Endometrium (tissue), 2 donors: ENCODE measurements at regions not wholly inside any gene's neighbourhood (a gene's known extent, or its start where the extent isn't known, plus 50 kb on each side); places are given as distances from the start of the nearest gene placed in this dataset.
A peak's percentile ranks its signal among the peaks of the same experiment; 100 is the strongest.

Experiments used
- FAIRE-seq: peaks from 2 replicates; lab custom pipeline; 2012; peaks lifted over from hg19 to GRCh38; lab: Jason Lieb, UNC
- donor health status: control.
- donor health status: control.

DNA sequence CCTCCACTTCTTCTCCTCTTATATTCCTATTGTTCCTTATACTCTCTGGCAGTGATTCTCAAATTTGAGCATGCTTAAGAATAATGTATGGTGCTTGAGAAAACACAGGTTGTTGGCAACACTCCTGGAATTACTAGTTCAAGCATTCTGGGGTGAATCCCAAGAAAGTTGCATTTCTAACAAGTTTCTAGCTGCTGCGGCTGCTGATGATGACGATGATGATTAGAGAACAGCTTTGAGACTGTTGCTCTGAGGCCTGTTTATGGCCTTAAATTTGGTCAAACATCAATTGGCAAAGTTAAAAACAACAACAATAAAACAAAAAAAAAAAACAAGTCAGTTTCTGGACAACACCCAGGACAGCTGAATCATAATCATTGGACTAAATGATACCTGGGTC lies 961.9 kb downstream of the CDH11 start:
- FAIRE-seq: peak; percentile 76

GRCh38 chr16:64158941-64159588 lies 962.8 kb downstream of the CDH11 start:
- no peak for FAIRE-seq

DNA sequence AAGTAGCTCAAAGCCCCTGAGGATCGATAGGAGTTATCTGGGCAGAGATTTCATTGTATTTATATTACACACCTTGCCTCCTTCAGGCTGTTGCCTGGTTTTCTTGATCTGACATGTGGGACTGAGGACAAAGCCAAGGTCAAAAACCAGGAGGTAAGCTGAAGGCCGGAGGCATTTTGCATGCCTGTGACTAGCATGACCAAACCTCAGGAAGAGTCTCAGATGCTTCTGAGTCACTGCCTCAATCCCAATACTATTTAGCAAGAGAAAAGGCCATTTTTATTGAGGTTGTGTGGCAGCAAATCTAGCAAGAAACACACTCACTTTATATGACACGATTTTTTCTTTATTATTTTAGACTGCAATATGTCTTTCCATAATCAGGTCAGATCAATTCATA lies 968.1 kb downstream of the CDH11 start:
- no peak for FAIRE-seq

- FAIRE-seq: no peak
These were observed 969.7 kb downstream of the CDH11 start for GRCh38 chr16:64151990-64152767.

GRCh38 chr16:64150193-64150592 lies 971.7 kb downstream of the CDH11 start:
- FAIRE-seq: no peak

- FAIRE-seq: no peak
These were observed 972.1 kb downstream of the CDH11 start for GRCh38 chr16:64149756-64150155.

DNA sequence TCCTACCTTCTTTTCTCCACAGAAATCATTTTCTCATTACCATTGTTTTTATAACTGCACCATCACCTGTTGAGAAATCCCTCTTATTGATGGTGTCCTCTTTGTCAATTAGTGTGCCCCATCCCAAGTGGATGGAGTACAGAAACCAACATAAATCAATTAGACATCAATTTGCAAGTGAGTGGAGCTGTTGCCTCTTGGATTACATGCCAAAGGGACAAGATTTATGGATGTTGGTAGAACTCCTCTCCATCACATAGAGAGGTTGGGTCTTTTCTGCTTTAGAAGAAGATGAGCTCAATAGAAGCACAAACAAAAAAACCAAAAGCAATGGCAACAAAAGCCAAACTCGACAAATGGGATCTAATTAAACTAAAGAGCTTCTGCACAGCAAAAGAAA lies 973.5 kb downstream of the CDH11 start:
- FAIRE-seq: no peak

- no peak for FAIRE-seq
These were observed 973.9 kb downstream of the CDH11 start for GRCh38 chr16:64147941-64148340.

- FAIRE-seq: peak; percentile 18
These were observed 977.2 kb downstream of the CDH11 start for GRCh38 chr16:64144617-64145016.

GRCh38 chr16:64138621-64139020 lies 983.2 kb downstream of the CDH11 start:
- no peak for FAIRE-seq

- FAIRE-seq: no peak
These were observed 983.9 kb downstream of the CDH11 start for GRCh38 chr16:64138006-64138405.

DNA sequence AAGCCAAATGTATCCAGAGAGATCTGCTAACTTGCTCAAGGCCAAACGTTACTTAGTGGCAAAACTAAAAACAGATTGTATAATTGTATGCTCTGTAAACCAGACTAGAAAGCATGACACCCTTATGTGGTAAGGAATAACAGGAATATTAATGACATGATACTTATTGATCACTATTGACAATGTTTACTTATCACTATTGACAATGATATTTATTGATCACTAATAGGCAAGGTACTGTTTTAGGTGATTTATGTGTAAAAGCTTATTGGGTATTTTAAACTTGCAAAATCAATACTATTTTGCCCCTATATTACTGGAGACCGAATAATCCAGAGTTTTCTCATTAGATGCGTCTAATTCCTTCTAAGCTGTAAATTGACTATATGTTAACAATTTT lies 985.1 kb downstream of the CDH11 start:
- no peak for FAIRE-seq

DNA sequence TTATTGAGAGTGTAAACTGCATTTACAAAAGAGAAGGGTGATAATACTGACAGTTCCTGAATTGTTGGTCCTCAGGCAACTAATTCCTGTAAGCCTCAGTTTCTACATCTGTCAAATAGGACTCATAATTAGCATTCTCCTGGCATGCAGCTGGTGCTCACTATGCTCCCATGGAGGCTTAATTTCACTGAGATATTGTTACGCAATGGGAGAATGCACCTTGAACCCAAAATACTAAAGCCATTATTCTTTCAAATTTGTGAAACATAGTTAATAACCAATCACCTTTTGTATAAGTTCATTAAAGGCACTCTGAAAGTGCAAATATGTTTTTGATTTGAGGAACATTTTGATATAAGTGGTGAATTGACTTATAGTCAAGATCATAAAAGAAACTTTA lies 985.5 kb downstream of the CDH11 start:
- no peak for FAIRE-seq

- FAIRE-seq: no peak
These were observed 988.5 kb downstream of the CDH11 start for GRCh38 chr16:64133366-64133765.

DNA sequence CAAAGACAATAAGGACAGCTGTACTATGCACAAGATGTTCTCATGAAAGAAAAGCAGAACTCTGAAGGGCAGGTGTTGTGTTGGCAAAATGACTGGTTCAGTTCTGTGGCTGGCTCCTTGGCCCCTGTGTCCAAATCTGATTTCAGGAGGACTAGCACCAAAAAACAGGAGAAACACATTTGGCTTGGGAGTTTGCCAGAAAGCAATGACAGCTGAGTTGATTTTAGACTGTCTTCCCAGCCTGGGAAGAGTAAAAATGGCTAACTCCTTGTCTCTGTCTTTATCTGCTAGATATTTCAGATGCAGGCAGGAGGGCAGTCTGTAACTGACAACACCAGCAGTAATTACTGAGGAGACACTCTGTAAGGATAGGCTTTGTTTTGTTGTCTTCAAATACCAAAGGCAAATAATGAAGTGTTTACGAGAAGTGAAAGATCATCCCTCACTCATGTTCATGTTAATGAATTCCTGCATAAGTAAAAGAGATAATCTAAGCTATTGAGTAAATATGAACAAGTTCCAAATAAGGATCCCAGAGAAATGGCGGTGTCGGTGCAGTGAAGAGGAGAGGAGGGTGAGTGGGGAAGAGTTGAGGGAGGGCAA lies 989.0 kb downstream of the CDH11 start:
- FAIRE-seq: no peak

DNA sequence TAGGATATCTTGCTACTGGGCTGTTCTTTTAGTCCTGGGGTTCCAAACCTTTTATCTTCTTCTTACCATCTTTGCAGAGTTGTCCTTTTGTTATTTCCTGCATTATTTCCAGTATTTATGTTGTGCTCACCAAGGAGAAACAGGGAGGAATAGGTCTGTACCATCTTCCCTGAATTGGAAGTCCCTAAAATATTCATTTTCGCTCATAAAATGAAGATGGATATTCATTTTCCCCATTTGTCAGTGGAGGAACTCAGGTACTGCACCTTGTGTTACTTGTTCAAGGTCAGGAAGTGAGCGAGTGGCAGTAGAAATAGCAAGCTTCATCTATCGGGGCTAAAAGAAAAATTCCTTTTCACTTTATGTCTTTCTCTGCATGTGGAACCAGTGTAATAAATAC lies 989.7 kb downstream of the CDH11 start:
- FAIRE-seq: no peak

GRCh38 chr16:64131423-64131822 lies 990.4 kb downstream of the CDH11 start:
- FAIRE-seq: no peak

DNA sequence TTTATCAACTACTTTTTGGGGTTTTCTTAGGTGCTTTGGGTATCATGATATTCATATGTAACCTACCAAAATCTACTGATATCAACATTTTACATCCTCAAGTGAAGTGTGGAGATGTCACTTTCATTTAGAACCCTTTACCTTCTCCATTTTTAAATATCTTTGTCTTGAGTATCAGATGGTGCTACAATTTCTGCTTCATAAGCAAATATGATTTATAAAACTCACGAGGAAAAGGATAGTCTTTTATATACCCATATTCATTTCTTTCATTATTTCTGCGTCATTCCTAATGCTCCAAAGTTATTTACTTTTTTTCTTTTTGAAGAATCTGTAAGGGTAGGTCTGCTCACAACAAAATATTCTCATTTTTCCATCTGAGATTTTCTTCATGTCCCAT lies 991.7 kb downstream of the CDH11 start:
- no peak for FAIRE-seq

DNA sequence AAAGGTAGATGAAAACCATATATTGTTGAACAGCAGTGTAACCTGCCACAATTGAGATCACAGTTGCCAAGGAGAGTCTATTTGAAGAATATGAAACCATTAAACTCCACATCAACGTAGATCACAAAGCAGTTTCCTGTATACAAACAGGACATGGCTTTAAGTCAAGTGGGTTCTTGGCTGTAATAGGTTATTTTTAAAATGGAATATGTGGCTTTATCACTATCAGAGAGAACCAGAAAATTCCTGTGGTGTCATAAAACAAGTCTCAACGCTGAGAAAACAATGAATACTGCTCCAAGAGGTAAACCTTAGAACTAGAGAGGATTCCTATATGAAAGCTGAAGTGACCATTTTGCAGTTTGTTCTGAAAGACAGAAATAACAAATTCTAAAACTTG lies 999.7 kb downstream of the CDH11 start:
- no peak for FAIRE-seq

GRCh38 chr16:64121473-64121872 lies 1000.4 kb downstream of the CDH11 start:
- FAIRE-seq: no peak

DNA sequence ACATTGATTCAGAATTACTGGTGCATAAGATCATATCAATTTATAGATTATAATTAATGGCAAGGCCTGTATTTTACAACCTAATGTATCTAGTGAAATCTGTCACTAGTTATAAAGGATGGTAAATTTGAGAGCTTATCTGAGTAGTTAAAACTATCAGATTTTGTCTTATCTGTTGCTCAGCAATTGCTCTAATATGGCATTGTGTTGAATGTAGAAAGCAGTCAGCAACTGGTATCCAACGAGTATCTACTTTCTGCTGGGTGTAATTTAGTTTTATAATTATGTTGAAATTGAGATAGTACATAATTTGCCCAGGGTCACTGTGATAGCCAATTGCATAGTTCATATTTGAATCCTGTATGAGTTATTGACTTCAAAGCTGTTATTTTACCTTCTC lies 1005.7 kb downstream of the CDH11 start:
- no peak for FAIRE-seq

GRCh38 chr16:64109241-64109640 lies 1012.6 kb downstream of the CDH11 start:
- FAIRE-seq: no peak

GRCh38 chr16:64102654-64103053 lies 1019.2 kb downstream of the CDH11 start:
- FAIRE-seq: no peak

DNA sequence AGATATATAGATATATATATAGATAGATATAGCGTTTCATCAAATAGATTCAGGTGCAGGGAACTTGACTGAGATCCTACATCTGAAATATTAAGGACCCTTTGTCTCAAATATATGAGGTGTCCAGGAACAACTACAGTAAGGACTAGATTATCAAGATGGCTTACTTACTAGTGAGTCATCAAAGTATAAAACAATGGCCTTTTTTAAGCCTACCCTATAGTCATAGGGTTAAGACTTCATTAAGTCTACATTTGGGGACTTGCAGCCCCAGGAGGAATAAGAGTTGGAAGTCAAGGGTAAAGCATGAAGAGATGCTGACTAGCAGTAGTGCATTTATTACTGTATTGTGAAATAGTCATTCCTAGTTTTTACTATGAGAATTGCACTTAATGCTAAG lies 1023.4 kb downstream of the CDH11 start:
- FAIRE-seq: no peak
